ENCODE measurements at regions not wholly inside any gene's neighbourhood (a gene's known extent, or its start where the extent isn't known, plus 50 kb on each side); places are given as distances from the start of the nearest gene placed in this dataset.
"Not testable (repeated sequence)": the region's sequence is repeated elsewhere in the genome, so short reads cannot be mapped to it uniquely, and the experiment has no call there.

DNA sequence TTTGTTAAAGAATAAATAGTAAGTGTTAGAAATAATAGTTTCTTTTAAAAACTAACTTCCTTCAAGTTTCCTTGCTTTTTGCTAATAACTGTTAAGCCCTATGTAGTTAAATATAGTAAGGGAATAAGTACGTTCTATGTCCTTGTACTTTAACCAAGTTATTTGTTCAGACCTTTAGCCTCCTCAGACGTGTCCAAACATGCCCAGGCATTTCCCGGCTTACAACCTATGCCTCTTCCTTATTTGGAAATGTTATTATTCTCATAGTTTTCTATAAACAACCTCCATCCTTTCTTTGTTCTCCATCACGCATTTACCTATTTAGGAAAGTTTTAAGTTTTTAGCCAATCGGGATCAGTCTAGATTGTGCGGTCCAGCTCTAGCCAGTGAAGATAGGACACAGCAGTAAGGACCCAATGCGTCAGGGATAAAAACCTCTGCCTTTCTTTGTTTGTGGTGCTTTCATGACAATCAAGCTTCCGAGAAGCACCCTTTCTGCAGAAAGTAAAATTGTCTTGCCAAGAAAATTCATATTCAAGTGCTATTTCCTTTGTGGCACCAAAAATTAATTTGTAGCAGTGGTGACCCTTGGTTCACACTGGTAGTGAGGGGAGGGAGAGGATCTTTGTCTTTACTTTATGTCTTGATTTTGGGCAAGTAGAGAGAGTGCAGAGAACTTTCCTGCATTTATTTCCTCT lies 851.3 kb upstream of the POM121L12 start:
- Histone ChIP-seq H3K9me3 (ENCODE audit: low read length) (no peaks in the 10 kb centered on the region), H3K4me3 (ENCODE audit: low read depth in 1 of 2, low read length in 2 of 2) (no peak overlapping the region), H3K27ac (ENCODE audit: low read depth, low read length) (no peak overlapping the region), H3K36me3 (ENCODE audit: insufficient read depth, low read length) (no peaks in the 10 kb centered on the region), H3K9ac (ENCODE audit: low read length) (no peak overlapping the region), H3K4me1 (ENCODE audit: insufficient read depth, low read length) (no peaks in the 10 kb centered on the region), H3K27me3 (ENCODE audit: control insufficient read depth in 1 of 2, insufficient read depth in 2 of 2, low read length in 2 of 2) (no peaks in the 10 kb centered on the region)

- Histone ChIP-seq H3K4me3 (ENCODE audit: low read depth in 1 of 2, low read length in 2 of 2) (no peak overlapping the region), H3K36me3 (ENCODE audit: insufficient read depth, low read length) (no peaks in the 10 kb centered on the region), H3K9ac (ENCODE audit: low read length) (no peak overlapping the region), H3K9me3 (ENCODE audit: low read length) (no peaks in the 10 kb centered on the region), H3K27ac (ENCODE audit: low read depth, low read length) (no peak overlapping the region), H3K4me1 (ENCODE audit: insufficient read depth, low read length) (no peaks in the 10 kb centered on the region), H3K27me3 (ENCODE audit: control insufficient read depth in 1 of 2, insufficient read depth in 2 of 2, low read length in 2 of 2) (no peaks in the 10 kb centered on the region)
These were observed 855.5 kb upstream of the POM121L12 start for GRCh38 chr7:52179934-52180333.

GRCh38 chr7:52168085-52168484 lies 851.5 kb upstream of the COBL start:
- no peak overlapping the region for H3K27ac ChIP-seq (ENCODE audit: low read depth, low read length)
- H3K36me3 ChIP-seq (ENCODE audit: insufficient read depth, low read length) = no peaks in the 10 kb centered on the region
- no peaks in the 10 kb centered on the region for H3K4me1 ChIP-seq (ENCODE audit: insufficient read depth, low read length)
- no peak overlapping the region for H3K4me3 ChIP-seq (ENCODE audit: low read depth in 1 of 2, low read length in 2 of 2)
- no peak overlapping the region for H3K9ac ChIP-seq (ENCODE audit: low read length)
- no peaks in the 10 kb centered on the region for H3K27me3 ChIP-seq (ENCODE audit: control insufficient read depth in 1 of 2, insufficient read depth in 2 of 2, low read length in 2 of 2)
- no peaks in the 10 kb centered on the region for H3K9me3 ChIP-seq (ENCODE audit: low read length)

DNA sequence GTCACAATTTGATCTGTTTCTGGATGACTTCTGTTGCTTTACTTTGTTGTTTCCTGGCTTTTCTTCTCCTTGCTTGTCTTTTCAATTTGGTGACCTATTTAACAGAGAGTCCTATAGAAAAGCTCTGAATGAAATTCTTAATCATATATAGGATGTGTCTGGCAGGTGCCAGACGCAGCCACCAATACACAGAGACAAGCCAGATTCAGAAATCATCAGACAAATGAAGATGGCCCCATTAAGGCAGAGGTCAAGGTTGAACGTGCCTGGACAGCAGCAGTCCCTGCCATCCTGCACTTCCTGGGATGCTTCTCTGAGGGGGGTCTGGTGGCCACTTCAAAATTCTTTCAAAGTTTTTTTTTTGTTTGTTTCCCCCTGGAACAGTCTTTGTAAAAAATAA lies 846.7 kb upstream of the COBL start:
- Histone ChIP-seq H3K27ac (ENCODE audit: low read depth, low read length) (no peak overlapping the region), H3K27me3 (ENCODE audit: control insufficient read depth in 1 of 2, insufficient read depth in 2 of 2, low read length in 2 of 2) (no peaks in the 10 kb centered on the region), H3K36me3 (ENCODE audit: insufficient read depth, low read length) (no peaks in the 10 kb centered on the region), H3K4me1 (ENCODE audit: insufficient read depth, low read length) (no peaks in the 10 kb centered on the region), H3K9ac (ENCODE audit: low read length) (no peak overlapping the region), H3K4me3 (ENCODE audit: low read depth in 1 of 2, low read length in 2 of 2) (no peak overlapping the region), H3K9me3 (ENCODE audit: low read length) (no peaks in the 10 kb centered on the region)

- Histone ChIP-seq H3K9ac (ENCODE audit: low read length) (no peak overlapping the region), H3K27ac (ENCODE audit: low read depth, low read length) (no peak overlapping the region), H3K4me3 (ENCODE audit: low read depth in 1 of 2, low read length in 2 of 2) (no peak overlapping the region), H3K9me3 (ENCODE audit: low read length) (no peaks in the 10 kb centered on the region), H3K27me3 (ENCODE audit: control insufficient read depth in 1 of 2, insufficient read depth in 2 of 2, low read length in 2 of 2) (no peaks in the 10 kb centered on the region), H3K36me3 (ENCODE audit: insufficient read depth, low read length) (no peaks in the 10 kb centered on the region), H3K4me1 (ENCODE audit: insufficient read depth, low read length) (no peaks in the 10 kb centered on the region)
These were observed 844.9 kb upstream of the COBL start for GRCh38 chr7:52161483-52161882.

DNA sequence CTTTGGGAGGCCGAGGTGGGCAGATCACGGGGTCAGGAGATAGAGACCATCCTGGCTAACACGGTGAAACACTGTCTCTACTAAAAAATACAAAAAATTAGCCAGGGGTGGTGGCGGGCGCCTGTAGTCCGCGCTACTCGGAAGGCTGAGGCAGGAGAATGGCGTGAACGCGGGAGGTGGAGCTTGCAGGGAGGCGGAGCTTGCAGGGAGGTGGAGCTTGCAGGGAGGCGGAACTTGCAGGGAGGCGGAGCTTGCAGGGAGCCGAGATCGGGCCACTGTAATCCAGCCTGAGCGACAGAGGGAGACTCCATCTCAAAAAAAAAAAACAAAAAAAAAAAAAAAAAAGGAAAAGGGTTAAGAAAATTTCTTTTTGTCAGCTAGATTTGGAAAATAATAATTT lies 842.8 kb upstream of the COBL start:
- H3K9ac ChIP-seq (ENCODE audit: low read length); H3K4me3 ChIP-seq (ENCODE audit: low read depth in 1 of 2, low read length in 2 of 2); H3K36me3 ChIP-seq (ENCODE audit: insufficient read depth, low read length); H3K9me3 ChIP-seq (ENCODE audit: low read length); H3K27ac ChIP-seq (ENCODE audit: low read depth, low read length); H3K27me3 ChIP-seq (ENCODE audit: control insufficient read depth in 1 of 2, insufficient read depth in 2 of 2, low read length in 2 of 2); H3K4me1 ChIP-seq (ENCODE audit: insufficient read depth, low read length): not testable (repeated sequence)

- Histone ChIP-seq H3K4me3 (ENCODE audit: low read depth in 1 of 2, low read length in 2 of 2) (no peak overlapping the region), H3K27me3 (ENCODE audit: control insufficient read depth in 1 of 2, insufficient read depth in 2 of 2, low read length in 2 of 2) (no peaks in the 10 kb centered on the region), H3K27ac (ENCODE audit: low read depth, low read length) (no peak overlapping the region), H3K9ac (ENCODE audit: low read length) (no peak overlapping the region), H3K36me3 (ENCODE audit: insufficient read depth, low read length) (no peaks in the 10 kb centered on the region), H3K9me3 (ENCODE audit: low read length) (no peaks in the 10 kb centered on the region), H3K4me1 (ENCODE audit: insufficient read depth, low read length) (no peaks in the 10 kb centered on the region)
These were observed 837.8 kb upstream of the COBL start for GRCh38 chr7:52154382-52154781.

- Histone ChIP-seq H3K27ac (ENCODE audit: low read depth, low read length) (no peak overlapping the region), H3K9me3 (ENCODE audit: low read length) (no peaks in the 10 kb centered on the region), H3K9ac (ENCODE audit: low read length) (no peak overlapping the region), H3K4me1 (ENCODE audit: insufficient read depth, low read length) (no peaks in the 10 kb centered on the region), H3K27me3 (ENCODE audit: control insufficient read depth in 1 of 2, insufficient read depth in 2 of 2, low read length in 2 of 2) (no peaks in the 10 kb centered on the region), H3K36me3 (ENCODE audit: insufficient read depth, low read length) (no peaks in the 10 kb centered on the region), H3K4me3 (ENCODE audit: low read depth in 1 of 2, low read length in 2 of 2) (no peak overlapping the region)
These were observed 835.0 kb upstream of the COBL start for GRCh38 chr7:52151559-52151958.

DNA sequence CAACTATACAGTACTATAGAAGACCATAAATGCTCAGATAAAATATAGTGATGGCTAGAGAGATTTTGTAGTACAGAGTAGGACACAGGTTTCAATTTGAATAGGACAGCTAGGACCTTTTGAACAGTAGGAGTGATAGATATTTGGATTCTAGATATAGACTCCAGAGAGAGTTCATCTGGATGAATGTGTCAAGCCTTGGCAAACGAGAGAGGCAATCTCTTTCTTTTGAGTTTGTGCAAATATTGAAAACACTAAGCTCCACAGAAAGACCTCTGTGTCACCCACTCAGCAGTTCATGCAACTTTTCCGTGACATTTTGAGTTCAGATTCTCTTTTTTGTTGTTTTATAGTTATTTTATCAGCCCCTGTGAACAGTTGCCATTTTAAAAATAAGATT lies 834.3 kb upstream of the COBL start:
- no peaks in the 10 kb centered on the region for H3K9me3 ChIP-seq (ENCODE audit: low read length)
- no peaks in the 10 kb centered on the region for H3K4me1 ChIP-seq (ENCODE audit: insufficient read depth, low read length)
- no peaks in the 10 kb centered on the region for H3K36me3 ChIP-seq (ENCODE audit: insufficient read depth, low read length)
- H3K9ac ChIP-seq (ENCODE audit: low read length) = no peak overlapping the region
- no peak overlapping the region for H3K27ac ChIP-seq (ENCODE audit: low read depth, low read length)
- no peaks in the 10 kb centered on the region for H3K27me3 ChIP-seq (ENCODE audit: control insufficient read depth in 1 of 2, insufficient read depth in 2 of 2, low read length in 2 of 2)
- no peak overlapping the region for H3K4me3 ChIP-seq (ENCODE audit: low read depth in 1 of 2, low read length in 2 of 2)

GRCh38 chr7:52146871-52147634 lies 830.4 kb upstream of the COBL start:
- H3K4me1 ChIP-seq (ENCODE audit: insufficient read depth, low read length) = no peaks in the 10 kb centered on the region
- no peaks in the 10 kb centered on the region for H3K27me3 ChIP-seq (ENCODE audit: control insufficient read depth in 1 of 2, insufficient read depth in 2 of 2, low read length in 2 of 2)
- no peak overlapping the region for H3K9ac ChIP-seq (ENCODE audit: low read length)
- H3K27ac ChIP-seq (ENCODE audit: low read depth, low read length) = no peak overlapping the region
- no peaks in the 10 kb centered on the region for H3K9me3 ChIP-seq (ENCODE audit: low read length)
- no peaks in the 10 kb centered on the region for H3K36me3 ChIP-seq (ENCODE audit: insufficient read depth, low read length)
- no peak overlapping the region for H3K4me3 ChIP-seq (ENCODE audit: low read depth in 1 of 2, low read length in 2 of 2)

GRCh38 chr7:52143219-52143618 lies 826.6 kb upstream of the COBL start:
- no peaks in the 10 kb centered on the region for H3K4me1 ChIP-seq (ENCODE audit: insufficient read depth, low read length)
- H3K27ac ChIP-seq (ENCODE audit: low read depth, low read length) = no peak overlapping the region
- no peaks in the 10 kb centered on the region for H3K9me3 ChIP-seq (ENCODE audit: low read length)
- no peaks in the 10 kb centered on the region for H3K27me3 ChIP-seq (ENCODE audit: control insufficient read depth in 1 of 2, insufficient read depth in 2 of 2, low read length in 2 of 2)
- H3K4me3 ChIP-seq (ENCODE audit: low read depth in 1 of 2, low read length in 2 of 2) = no peak overlapping the region
- no peak overlapping the region for H3K9ac ChIP-seq (ENCODE audit: low read length)
- no peaks in the 10 kb centered on the region for H3K36me3 ChIP-seq (ENCODE audit: insufficient read depth, low read length)

DNA sequence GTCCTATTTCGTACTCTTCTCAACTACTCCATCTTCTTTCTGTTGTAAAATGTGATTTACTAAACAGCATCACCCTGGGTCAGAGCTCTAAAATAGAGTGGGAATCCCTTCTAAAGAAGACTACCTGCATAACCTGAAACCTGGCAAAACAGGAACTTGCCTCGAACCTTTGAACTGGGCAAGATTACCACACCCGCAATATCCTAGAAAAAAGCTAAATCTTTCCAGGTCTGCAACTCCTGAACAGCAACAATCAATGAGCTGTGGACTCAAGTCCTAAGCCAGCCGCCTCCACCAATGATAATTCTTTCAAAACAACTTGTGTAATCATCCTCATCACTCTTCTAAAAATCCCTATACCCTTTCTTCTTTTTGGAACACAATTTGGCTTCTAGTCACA lies 824.2 kb upstream of the COBL start:
- Histone ChIP-seq H3K27me3 (ENCODE audit: control insufficient read depth in 1 of 2, insufficient read depth in 2 of 2, low read length in 2 of 2) (no peaks in the 10 kb centered on the region), H3K9me3 (ENCODE audit: low read length) (no peaks in the 10 kb centered on the region), H3K27ac (ENCODE audit: low read depth, low read length) (no peak overlapping the region), H3K4me1 (ENCODE audit: insufficient read depth, low read length) (no peaks in the 10 kb centered on the region), H3K9ac (ENCODE audit: low read length) (no peak overlapping the region), H3K4me3 (ENCODE audit: low read depth in 1 of 2, low read length in 2 of 2) (no peak overlapping the region), H3K36me3 (ENCODE audit: insufficient read depth, low read length) (no peaks in the 10 kb centered on the region)
